Endothelial cell of umbilical vein (primary cell): ENCODE measurements at regions not wholly inside any gene's neighbourhood (a gene's known extent, or its start where the extent isn't known, plus 50 kb on each side); places are given as distances from the start of the nearest gene placed in this dataset.
"Not testable (repeated sequence)": the region's sequence is repeated elsewhere in the genome, so short reads cannot be mapped to it uniquely, and the experiment has no call there.

ENCODE experiments used
- CTCF ChIP-seq, 2 donors: IDR thresholded peaks; 1 replicate in 1 of 2; 2 replicates in 1 of 2; pipeline ENCODE4 v1.5.1; 2011; ENCODE audit warnings: low read length in 2 of 2, mild to moderate bottlenecking in 2 of 2, moderate library complexity in 2 of 2, control low read depth in 1 of 2, inconsistent platforms in 1 of 2, low read depth in 1 of 2; ENCODE audit not compliant: insufficient read depth in 1 of 2; ENCODE audit errors: extremely low read depth in 1 of 2
- EZH2 ChIP-seq: IDR thresholded peaks from 2 replicates; pipeline ENCODE4 v1.6.1; 2012; ENCODE audit warnings: borderline replicate concordance, low read depth, mild to moderate bottlenecking, moderate library complexity, low read length, inconsistent platforms; ENCODE audit not compliant: severe bottlenecking
- JUN ChIP-seq: IDR thresholded peaks from 2 replicates; pipeline ENCODE4 v1.6.1; 2011; ENCODE audit warnings: borderline replicate concordance, low read depth; ENCODE audit not compliant: insufficient read length, insufficient read depth
- MAX ChIP-seq: IDR thresholded peaks from 2 replicates; pipeline ENCODE4 v1.6.1; 2011; ENCODE audit not compliant: insufficient read depth, insufficient read length
- POLR2A ChIP-seq: IDR thresholded peaks from 2 replicates; pipeline ENCODE4 v1.6.1; 2012; ENCODE audit warnings: low read depth, mild to moderate bottlenecking, control low read depth, low read length
- POLR2AphosphoS5 ChIP-seq: IDR thresholded peaks from 2 replicates; pipeline ENCODE4 v1.6.1; 2012; ENCODE audit warnings: low read depth, mild to moderate bottlenecking, control low read depth, low read length, moderate library complexity; ENCODE audit not compliant: insufficient read depth

GRCh38 chr10:91003379-91003778 lies 82.5 kb upstream of the ANKRD1 start:
- not testable (repeated sequence) for TF ChIP-seq CTCF (IDR thresholded peaks at IDR 0.05; ENCODE audit: extremely low read depth in 1 of 2, insufficient read depth in 1 of 2, low read depth in 1 of 2, low read length in 2 of 2); POLR2A; JUN; EZH2; MAX; POLR2AphosphoS5
